Colonic mucosa (tissue), 4 donors: ENCODE measurements at regions not wholly inside any gene's neighbourhood (a gene's known extent, or its start where the extent isn't known, plus 50 kb on each side); places are given as distances from the start of the nearest gene placed in this dataset.

Source experiments
- DNase-seq: peaks from one replicate; pipeline ENCODE4 v3.0.0-alpha.2; 2020
- H3K27ac ChIP-seq: fragments of 200-600 bp; one replicate; pipeline ENCODE4 v1.8.0; 2021
- H3K27me3 ChIP-seq: fragments of 200-600 bp; one replicate; pipeline ENCODE4 v1.8.0; 2021
- H3K36me3 ChIP-seq: fragments of 200-600 bp; one replicate; pipeline ENCODE4 v1.8.0; 2021
- H3K4me1 ChIP-seq: fragments of 200-600 bp; one replicate; pipeline ENCODE4 v1.8.0; 2021; ENCODE audit warnings: mild to moderate bottlenecking
- H3K4me3 ChIP-seq: fragments of 200-600 bp; one replicate; pipeline ENCODE4 v1.8.0; 2021
- H3K9ac ChIP-seq, 2 donors: one replicate each; pipeline ENCODE4 v1.7.0; 2013; ENCODE audit warnings: control low read depth in 2 of 2, low read depth in 2 of 2, low read length in 2 of 2
- H3K9me3 ChIP-seq: fragments of 200-600 bp; one replicate; pipeline ENCODE4 v1.8.0; 2021
- intact Hi-C: fragments of 100-400 bp; cut with DNase I; formaldehyde crosslinking; loops from one replicate; pipeline ENCODE4 v1.14.1; 2022
- TF ChIP-seq, protein P1 (sequence below): fragments of 200-600 bp; IDR thresholded peaks from one replicate; pipeline ENCODE4 v1.8.0; 2022; ENCODE audit warnings: antibody characterized with exemption, mild to moderate bottlenecking
- donor health status: healthy.
- donor health status: DM: no; HTN: no; CAD: no.
- donor health status: DM: no; HTN: no; CAD: no.

DNA sequence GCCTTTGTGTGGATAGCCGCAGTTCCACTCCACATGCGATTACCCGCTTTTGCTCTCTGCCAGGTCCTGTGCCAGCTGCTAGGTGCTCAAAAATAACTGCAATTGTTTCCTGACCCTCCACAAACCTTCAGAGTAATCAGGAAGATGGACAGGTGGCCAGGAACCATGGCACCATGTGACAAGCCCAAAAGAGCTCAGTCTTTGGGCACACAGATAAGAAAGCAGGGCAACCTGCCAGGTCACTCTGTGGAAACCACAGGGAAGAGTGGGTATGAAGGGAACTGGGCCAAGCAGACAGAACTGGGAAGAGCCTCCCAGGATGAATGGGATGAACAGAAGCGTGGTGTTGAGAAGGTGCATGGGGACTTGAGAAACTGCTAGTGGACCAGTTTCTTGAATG, 79.4 kb upstream of the AGAP1 start:
- Histone ChIP-seq H3K27me3 (no peaks in the 10 kb centered on the region), H3K9me3 (no peaks in the 10 kb centered on the region), H3K4me1 (no peaks in the 10 kb centered on the region), H3K27ac (no peak overlapping the region), H3K9ac (no peak overlapping the region), H3K36me3 (no peaks in the 10 kb centered on the region), H3K4me3 (no peak overlapping the region)
- intact Hi-C loops, result no loop called here
- no peak for DNase-seq
- TF ChIP-seq, protein P1, sequence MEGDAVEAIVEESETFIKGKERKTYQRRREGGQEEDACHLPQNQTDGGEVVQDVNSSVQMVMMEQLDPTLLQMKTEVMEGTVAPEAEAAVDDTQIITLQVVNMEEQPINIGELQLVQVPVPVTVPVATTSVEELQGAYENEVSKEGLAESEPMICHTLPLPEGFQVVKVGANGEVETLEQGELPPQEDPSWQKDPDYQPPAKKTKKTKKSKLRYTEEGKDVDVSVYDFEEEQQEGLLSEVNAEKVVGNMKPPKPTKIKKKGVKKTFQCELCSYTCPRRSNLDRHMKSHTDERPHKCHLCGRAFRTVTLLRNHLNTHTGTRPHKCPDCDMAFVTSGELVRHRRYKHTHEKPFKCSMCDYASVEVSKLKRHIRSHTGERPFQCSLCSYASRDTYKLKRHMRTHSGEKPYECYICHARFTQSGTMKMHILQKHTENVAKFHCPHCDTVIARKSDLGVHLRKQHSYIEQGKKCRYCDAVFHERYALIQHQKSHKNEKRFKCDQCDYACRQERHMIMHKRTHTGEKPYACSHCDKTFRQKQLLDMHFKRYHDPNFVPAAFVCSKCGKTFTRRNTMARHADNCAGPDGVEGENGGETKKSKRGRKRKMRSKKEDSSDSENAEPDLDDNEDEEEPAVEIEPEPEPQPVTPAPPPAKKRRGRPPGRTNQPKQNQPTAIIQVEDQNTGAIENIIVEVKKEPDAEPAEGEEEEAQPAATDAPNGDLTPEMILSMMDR, result no peak

DNA sequence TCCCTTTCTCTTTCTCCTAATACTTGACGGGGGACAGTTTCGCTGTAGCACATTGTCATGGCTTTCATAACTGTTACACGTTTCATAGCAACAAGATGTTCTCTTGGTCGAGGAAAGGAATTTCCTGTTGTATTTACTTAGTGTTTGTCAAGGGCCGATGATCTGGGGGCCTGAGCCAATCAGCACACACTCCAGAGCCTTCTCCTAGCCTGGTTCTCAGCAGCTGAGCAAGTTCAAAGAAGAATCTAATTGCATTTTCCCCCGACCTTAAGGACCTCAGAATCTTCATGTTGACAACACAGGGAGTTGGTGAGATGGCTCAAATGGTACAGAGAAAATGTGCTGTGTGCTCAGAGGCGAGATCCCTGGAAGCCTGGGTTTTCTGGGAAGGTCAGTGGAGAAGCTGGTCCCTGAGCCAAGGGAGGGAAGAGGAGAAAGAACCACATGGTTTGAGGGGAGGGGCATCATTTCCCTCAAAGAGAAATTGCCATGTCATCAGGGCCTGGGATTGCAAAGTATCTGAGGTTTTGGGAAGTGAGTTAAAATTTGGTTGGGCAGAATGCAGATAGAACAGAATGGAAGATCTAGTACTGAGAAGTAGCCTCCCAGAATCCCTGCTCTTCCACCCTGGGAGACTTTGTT, 76.9 kb upstream of the AGAP1 start:
- H3K27ac ChIP-seq, result no peak overlapping the region
- no peak overlapping the region for H3K9ac ChIP-seq
- DNase-seq, result no peak
- H3K4me3 ChIP-seq, result no peak overlapping the region
- no peaks in the 10 kb centered on the region for H3K36me3 ChIP-seq
- H3K9me3 ChIP-seq, result no peaks in the 10 kb centered on the region
- no peaks in the 10 kb centered on the region for H3K27me3 ChIP-seq
- no peaks in the 10 kb centered on the region for H3K4me1 ChIP-seq
- intact Hi-C loops, result no loop called here
- TF ChIP-seq, protein P1, result no peak

- no peak overlapping the region for H3K27ac ChIP-seq
- no peaks in the 10 kb centered on the region for H3K27me3 ChIP-seq
- no peaks in the 10 kb centered on the region for H3K4me1 ChIP-seq
- H3K9ac ChIP-seq, result no peak overlapping the region
- TF ChIP-seq, protein P1, result no peak
- intact Hi-C loops, result no loop called here
- no peak for DNase-seq
- H3K36me3 ChIP-seq, result no peaks in the 10 kb centered on the region
- no peaks in the 10 kb centered on the region for H3K9me3 ChIP-seq
- H3K4me3 ChIP-seq, result no peak overlapping the region
Measured at GRCh38 chr2:235418918-235419317, 74.9 kb upstream of the AGAP1 start.

- no peaks in the 10 kb centered on the region for H3K36me3 ChIP-seq
- TF ChIP-seq, protein P1, result no peak
- H3K9me3 ChIP-seq, result no peaks in the 10 kb centered on the region
- H3K9ac ChIP-seq, result no peak overlapping the region
- no peaks in the 10 kb centered on the region for H3K4me1 ChIP-seq
- intact Hi-C loops, result no loop called here
- no peak overlapping the region for H3K4me3 ChIP-seq
- DNase-seq, result no peak
- H3K27ac ChIP-seq, result no peak overlapping the region
- no peaks in the 10 kb centered on the region for H3K27me3 ChIP-seq
Measured at GRCh38 chr2:235419996-235420395, 73.8 kb upstream of the AGAP1 start.

- Histone ChIP-seq H3K36me3 (no peaks in the 10 kb centered on the region), H3K27ac (no peak overlapping the region), H3K4me1 (no peaks in the 10 kb centered on the region), H3K9me3 (no peaks in the 10 kb centered on the region), H3K9ac (no peak overlapping the region), H3K27me3 (no peaks in the 10 kb centered on the region), H3K4me3 (no peak overlapping the region)
- no peak for DNase-seq
- TF ChIP-seq, protein P1, result no peak
- intact Hi-C loops, result no loop called here
Measured at GRCh38 chr2:235421618-235422017, 72.2 kb upstream of the AGAP1 start.
